T-helper 1 cell treated with Interleukin-12 subunit alpha and Interleukin-12 subunit beta and Interleukin-4 antibody, amounts not matched to agents 30 μg/mL and 1 μg/mL, for 36 hours (primary cell): ENCODE measurements at regions not wholly inside any gene's neighbourhood (a gene's known extent, or its start where the extent isn't known, plus 50 kb on each side); places are given as distances from the start of the nearest gene placed in this dataset.

Source experiments
- H3K27ac Mint-ChIP-seq: one replicate; pipeline ENCODE4 v1.8.0; 2021; ENCODE audit warnings: mild to moderate bottlenecking, mixed read lengths
- H3K27me3 Mint-ChIP-seq: one replicate; pipeline ENCODE4 v1.8.0; 2021; ENCODE audit warnings: low read depth, mixed read lengths
- H3K36me3 Mint-ChIP-seq: one replicate; pipeline ENCODE4 v1.8.0; 2021; ENCODE audit warnings: low read depth, mixed read lengths
- H3K4me1 Mint-ChIP-seq: one replicate; pipeline ENCODE4 v1.8.0; 2021; ENCODE audit warnings: low read depth, mixed read lengths
- H3K4me3 Mint-ChIP-seq: one replicate; pipeline ENCODE4 v1.8.0; 2021; ENCODE audit warnings: mild to moderate bottlenecking, moderate library complexity, mixed read lengths
- H3K9me3 Mint-ChIP-seq: one replicate; pipeline ENCODE4 v1.8.0; 2021; ENCODE audit warnings: mixed read lengths

DNA sequence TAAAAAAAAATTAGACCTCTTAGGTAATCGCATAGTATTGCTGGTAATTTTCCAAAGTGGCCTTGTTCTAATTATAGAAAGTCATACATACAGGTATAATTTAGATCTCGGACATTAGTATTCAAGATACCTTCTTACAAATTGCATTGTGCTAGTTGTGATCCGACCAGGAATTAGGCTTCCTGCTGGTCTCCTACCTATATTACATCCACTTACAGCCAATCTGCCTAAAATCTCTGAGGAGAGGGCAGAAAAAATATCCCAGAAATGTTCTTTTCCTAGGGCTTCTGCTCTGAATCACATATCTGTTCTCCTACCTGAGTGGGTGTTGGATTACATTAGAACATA is 314.7 kb upstream of the GULP1 start:
- H3K27ac Mint-ChIP-seq = no peak overlapping the region
- H3K36me3 Mint-ChIP-seq = no peaks in the 10 kb centered on the region
- no peaks in the 10 kb centered on the region for H3K27me3 Mint-ChIP-seq

GRCh38 chr2:187978356-187978755 is 313.3 kb upstream of the GULP1 start:
- Mint-ChIP-seq H3K9me3 (no peaks in the 10 kb centered on the region), H3K27ac (no peak overlapping the region), H3K4me3 (no peak overlapping the region), H3K36me3 (no peaks in the 10 kb centered on the region), H3K4me1 (no peaks in the 10 kb centered on the region), H3K27me3 (no peaks in the 10 kb centered on the region)

More for the DNA sequence above, 314.7 kb upstream of the GULP1 start:
- Mint-ChIP-seq H3K4me3 (no peak overlapping the region), H3K4me1 (no peaks in the 10 kb centered on the region), H3K9me3 (no peaks in the 10 kb centered on the region)

- Mint-ChIP-seq H3K27ac (no peak overlapping the region), H3K4me1 (no peaks in the 10 kb centered on the region), H3K36me3 (no peaks in the 10 kb centered on the region), H3K9me3 (no peaks in the 10 kb centered on the region), H3K4me3 (no peak overlapping the region), H3K27me3 (no peaks in the 10 kb centered on the region)
Measured at GRCh38 chr2:187982668-187983067, 309.0 kb upstream of the GULP1 start.

DNA sequence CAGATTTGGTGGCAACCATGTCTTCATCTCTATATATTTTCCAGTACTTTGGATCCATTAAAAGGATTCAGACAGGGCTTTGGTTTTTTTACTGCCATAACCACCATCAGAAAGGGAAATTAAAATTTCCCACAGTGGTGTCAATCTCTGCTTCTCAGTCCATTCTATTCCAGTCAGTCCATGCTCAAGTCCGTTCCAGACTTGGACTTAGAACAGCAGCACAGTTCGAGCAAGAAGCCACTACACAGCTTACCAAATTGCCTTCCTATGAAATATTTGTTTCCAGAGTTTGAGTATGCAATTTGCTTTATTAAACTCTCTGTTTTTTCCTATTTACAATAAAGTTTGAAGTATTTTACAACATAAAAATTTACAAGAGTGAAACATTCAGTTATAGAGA is 306.5 kb upstream of the GULP1 start:
- no peaks in the 10 kb centered on the region for H3K27me3 Mint-ChIP-seq
- no peak overlapping the region for H3K27ac Mint-ChIP-seq
- H3K36me3 Mint-ChIP-seq = no peaks in the 10 kb centered on the region
- no peak overlapping the region for H3K4me3 Mint-ChIP-seq
- peaks cover 14% of the 10 kb centered on the region for H3K4me1 Mint-ChIP-seq
- H3K9me3 Mint-ChIP-seq = no peaks in the 10 kb centered on the region

- Mint-ChIP-seq H3K27ac (no peak overlapping the region), H3K27me3 (no peaks in the 10 kb centered on the region), H3K4me1 (peaks cover 15% of the 10 kb centered on the region), H3K36me3 (no peaks in the 10 kb centered on the region), H3K9me3 (no peaks in the 10 kb centered on the region), H3K4me3 (no peak overlapping the region)
Measured at GRCh38 chr2:187985923-187986322, 305.8 kb upstream of the GULP1 start.

DNA sequence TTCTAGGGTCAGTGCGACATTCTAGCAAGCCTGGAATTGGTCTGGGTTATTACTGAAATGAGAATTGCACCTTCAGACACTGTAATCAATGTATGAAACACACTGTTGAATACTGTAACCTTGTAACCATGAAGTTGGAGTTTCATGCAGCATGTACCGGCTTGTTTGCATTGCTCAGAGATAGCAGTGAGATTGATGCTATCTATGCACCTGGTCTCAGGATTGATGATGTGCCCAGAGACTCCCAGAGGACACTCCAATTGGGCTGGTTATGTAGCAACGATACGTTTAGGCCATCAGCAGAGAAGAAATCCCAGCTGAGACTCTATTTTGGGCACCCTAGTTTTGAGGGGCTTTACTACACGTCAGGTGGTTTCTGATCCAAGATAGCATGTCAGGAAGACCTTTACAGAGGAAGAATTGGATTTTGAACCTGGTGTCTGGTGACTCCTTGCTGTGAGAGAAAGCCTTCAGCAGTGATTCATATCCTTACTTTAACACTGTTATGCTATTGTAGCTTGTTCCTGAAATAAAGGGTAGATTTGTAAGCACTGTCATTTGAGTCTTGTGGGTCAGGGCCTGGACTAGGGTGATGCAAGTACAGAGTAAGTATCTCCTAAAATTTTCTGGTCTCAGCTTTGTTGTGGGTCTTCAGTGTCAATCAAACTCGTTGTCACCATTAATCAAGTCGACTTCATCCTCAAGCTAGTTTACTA is 305.1 kb upstream of the GULP1 start:
- H3K27ac Mint-ChIP-seq = no peak overlapping the region
- H3K4me3 Mint-ChIP-seq = no peak overlapping the region
- H3K9me3 Mint-ChIP-seq = no peaks in the 10 kb centered on the region
- H3K27me3 Mint-ChIP-seq = no peaks in the 10 kb centered on the region
- H3K36me3 Mint-ChIP-seq = no peaks in the 10 kb centered on the region
- H3K4me1 Mint-ChIP-seq = peaks cover 15% of the 10 kb centered on the region

- H3K4me3 Mint-ChIP-seq = no peak overlapping the region
- no peaks in the 10 kb centered on the region for H3K9me3 Mint-ChIP-seq
- H3K27ac Mint-ChIP-seq = no peak overlapping the region
- H3K36me3 Mint-ChIP-seq = no peaks in the 10 kb centered on the region
- H3K27me3 Mint-ChIP-seq = no peaks in the 10 kb centered on the region
- peaks cover 15% of the 10 kb centered on the region for H3K4me1 Mint-ChIP-seq
Measured at GRCh38 chr2:187988348-187988747, 303.3 kb upstream of the GULP1 start.

- Mint-ChIP-seq H3K4me3 (peak overlapping the region; percentile 29), H3K9me3 (no peaks in the 10 kb centered on the region), H3K27me3 (no peaks in the 10 kb centered on the region), H3K4me1 (peaks cover 15% of the 10 kb centered on the region), H3K36me3 (no peaks in the 10 kb centered on the region), H3K27ac (peak overlapping the region; percentile 36)
Measured at GRCh38 chr2:187989925-187990623, 301.6 kb upstream of the GULP1 start.

GRCh38 chr2:187991389-187991788 is 300.3 kb upstream of the GULP1 start:
- Mint-ChIP-seq H3K4me1 (peaks cover 15% of the 10 kb centered on the region), H3K27ac (no peak overlapping the region), H3K36me3 (no peaks in the 10 kb centered on the region), H3K9me3 (no peaks in the 10 kb centered on the region), H3K4me3 (no peak overlapping the region), H3K27me3 (no peaks in the 10 kb centered on the region)

- H3K4me3 Mint-ChIP-seq = no peak overlapping the region
- no peak overlapping the region for H3K27ac Mint-ChIP-seq
- no peaks in the 10 kb centered on the region for H3K27me3 Mint-ChIP-seq
- no peaks in the 10 kb centered on the region for H3K9me3 Mint-ChIP-seq
- no peaks in the 10 kb centered on the region for H3K36me3 Mint-ChIP-seq
- H3K4me1 Mint-ChIP-seq = peaks cover 7% of the 10 kb centered on the region
Measured at GRCh38 chr2:187994464-187995331, 297.0 kb upstream of the GULP1 start.

- no peak overlapping the region for H3K4me3 Mint-ChIP-seq
- H3K27me3 Mint-ChIP-seq = no peaks in the 10 kb centered on the region
- H3K36me3 Mint-ChIP-seq = no peaks in the 10 kb centered on the region
- no peak overlapping the region for H3K27ac Mint-ChIP-seq
- H3K9me3 Mint-ChIP-seq = no peaks in the 10 kb centered on the region
- no peaks in the 10 kb centered on the region for H3K4me1 Mint-ChIP-seq
Measured at GRCh38 chr2:187995556-187995955, 296.1 kb upstream of the GULP1 start.

GRCh38 chr2:187996630-187997029 is 295.0 kb upstream of the GULP1 start:
- no peaks in the 10 kb centered on the region for H3K9me3 Mint-ChIP-seq
- no peaks in the 10 kb centered on the region for H3K27me3 Mint-ChIP-seq
- H3K4me1 Mint-ChIP-seq = no peaks in the 10 kb centered on the region
- no peak overlapping the region for H3K27ac Mint-ChIP-seq
- H3K36me3 Mint-ChIP-seq = no peaks in the 10 kb centered on the region
- H3K4me3 Mint-ChIP-seq = no peak overlapping the region

DNA sequence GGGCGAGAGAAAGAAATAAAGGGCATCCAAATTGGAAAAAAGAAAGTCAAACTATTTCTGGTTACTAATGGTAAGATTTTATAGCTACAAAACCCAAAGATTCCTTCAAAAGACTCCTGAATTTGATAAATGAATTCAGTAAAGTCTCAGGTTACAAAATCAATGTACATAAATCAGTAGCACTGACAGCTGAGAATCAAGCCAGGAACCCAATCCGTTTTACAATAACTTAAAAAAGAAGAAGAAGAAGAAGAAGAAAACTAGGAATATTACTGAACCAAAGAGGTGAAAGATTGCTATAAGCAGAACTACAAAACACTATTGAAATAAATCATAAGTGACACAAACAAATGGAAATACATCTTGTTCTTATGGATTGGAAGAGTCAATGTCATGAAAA is 291.5 kb upstream of the GULP1 start:
- H3K4me3 Mint-ChIP-seq = no peak overlapping the region
- no peak overlapping the region for H3K27ac Mint-ChIP-seq
- H3K4me1 Mint-ChIP-seq = no peaks in the 10 kb centered on the region
- H3K9me3 Mint-ChIP-seq = no peaks in the 10 kb centered on the region
- no peaks in the 10 kb centered on the region for H3K36me3 Mint-ChIP-seq
- no peaks in the 10 kb centered on the region for H3K27me3 Mint-ChIP-seq

GRCh38 chr2:188003800-188004199 is 287.9 kb upstream of the GULP1 start:
- no peaks in the 10 kb centered on the region for H3K9me3 Mint-ChIP-seq
- H3K4me3 Mint-ChIP-seq = no peak overlapping the region
- no peaks in the 10 kb centered on the region for H3K4me1 Mint-ChIP-seq
- no peaks in the 10 kb centered on the region for H3K36me3 Mint-ChIP-seq
- H3K27ac Mint-ChIP-seq = no peak overlapping the region
- no peaks in the 10 kb centered on the region for H3K27me3 Mint-ChIP-seq

- H3K9me3 Mint-ChIP-seq = no peaks in the 10 kb centered on the region
- H3K4me1 Mint-ChIP-seq = no peaks in the 10 kb centered on the region
- H3K27ac Mint-ChIP-seq = no peak overlapping the region
- no peaks in the 10 kb centered on the region for H3K27me3 Mint-ChIP-seq
- H3K4me3 Mint-ChIP-seq = no peak overlapping the region
- H3K36me3 Mint-ChIP-seq = no peaks in the 10 kb centered on the region
Measured at GRCh38 chr2:188013767-188014166, 277.9 kb upstream of the GULP1 start.
